22Rv1 (cell line): ENCODE measurements at regions not wholly inside any gene's neighbourhood (a gene's known extent, or its start where the extent isn't known, plus 50 kb on each side); places are given as distances from the start of the nearest gene placed in this dataset.
"Not testable (repeated sequence)": the region's sequence is repeated elsewhere in the genome, so short reads cannot be mapped to it uniquely, and the experiment has no call there.

Experiments
- CTCF ChIP-seq: fragments of 450-650 bp; IDR thresholded peaks from 2 replicates; pipeline ENCODE4 v1.5.1; 2017; ENCODE audit warnings: mild to moderate bottlenecking
- ZFX ChIP-seq: fragments of 450-650 bp; IDR thresholded peaks from 2 replicates; pipeline ENCODE4 v1.6.1; 2017; ENCODE audit warnings: antibody characterized with exemption, borderline replicate concordance

GRCh38 chr3:162987085-162987794 lies 1490.6 kb downstream of the OTOL1 start:
- TF ChIP-seq CTCF, ZFX: not testable (repeated sequence)
